GM23338 (cell line): ENCODE measurements at regions not wholly inside any gene's neighbourhood (a gene's known extent, or its start where the extent isn't known, plus 50 kb on each side); places are given as distances from the start of the nearest gene placed in this dataset.

ENCODE experiments used
- ATAC-seq: fragments of 200-7000 bp; cut with Tn5 transposase; 3 replicates; pipeline ENCODE4 v1.9.1; 2020
- DNase-seq: peaks from one replicate; pipeline ENCODE4 v3.0.0-alpha.2; 2015; ENCODE audit warnings: low spot score
- H2AFZ ChIP-seq: fragments of 200-600 bp; sonication (generic); 2 replicates; pipeline ENCODE4 v1.8.0; 2016; ENCODE audit warnings: antibody characterized with exemption, mild to moderate bottlenecking, moderate library complexity
- H3F3A ChIP-seq: fragments of 200-600 bp; sonication (generic); replicated peaks from 2 replicates; pipeline ENCODE4 v1.8.0; 2017; ENCODE audit warnings: antibody characterized with exemption, mixed run types, low read depth
- H3K27ac ChIP-seq: fragments of 200-600 bp; sonication (generic); 2 replicates; pipeline ENCODE4 v1.6.1; 2016; ENCODE audit warnings: low read depth
- H3K27me3 ChIP-seq: fragments of 200-600 bp; sonication (generic); 2 replicates; pipeline ENCODE4 v1.8.0; 2016; ENCODE audit warnings: mild to moderate bottlenecking, mixed run types, moderate library complexity; ENCODE audit not compliant: insufficient read depth
- H3K36me3 ChIP-seq: fragments of 200-600 bp; sonication (generic); 2 replicates; pipeline ENCODE4 v1.8.0; 2016; ENCODE audit warnings: mild to moderate bottlenecking; ENCODE audit not compliant: insufficient read depth
- H3K4me1 ChIP-seq: fragments of 200-600 bp; sonication (generic); 2 replicates; pipeline ENCODE4 v1.8.0; 2016; ENCODE audit warnings: mild to moderate bottlenecking, moderate library complexity; ENCODE audit not compliant: insufficient read depth
- H3K4me2 ChIP-seq: fragments of 200-600 bp; sonication (generic); 2 replicates; pipeline ENCODE4 v1.7.1; 2017; ENCODE audit warnings: mixed run types
- H3K4me3 ChIP-seq: fragments of 200-600 bp; sonication (generic); 2 replicates; pipeline ENCODE4 v1.6.1; 2016; ENCODE audit warnings: mixed run types
- H3K79me2 ChIP-seq: fragments of 200-600 bp; sonication (generic); replicated peaks from 2 replicates; pipeline ENCODE4 v1.8.0; 2017; ENCODE audit warnings: mild to moderate bottlenecking; ENCODE audit not compliant: insufficient read depth
- H3K9me2 ChIP-seq: fragments of 200-600 bp; sonication (generic); 2 replicates; pipeline ENCODE4 v1.8.0; 2017; ENCODE audit not compliant: insufficient read depth
- H4K20me1 ChIP-seq: fragments of 200-600 bp; sonication (generic); replicated peaks from 2 replicates; pipeline ENCODE4 v1.8.0; 2017; ENCODE audit warnings: mild to moderate bottlenecking; ENCODE audit not compliant: insufficient read depth
- H3K27ac Mint-ChIP-seq: 2 replicates; pipeline ENCODE4 v1.8.0; 2020; ENCODE audit warnings: inconsistent platforms, mild to moderate bottlenecking, moderate library complexity, mixed read lengths
- H3K27me3 Mint-ChIP-seq: 3 replicates; pipeline ENCODE4 v1.8.0; 2022; ENCODE audit warnings: low read depth, mild to moderate bottlenecking, moderate library complexity, mixed read lengths, inconsistent platforms; ENCODE audit not compliant: insufficient read depth, poor library complexity
- H3K36me3 Mint-ChIP-seq: 3 replicates; pipeline ENCODE4 v1.8.0; 2021; ENCODE audit warnings: low read depth, mild to moderate bottlenecking, inconsistent platforms, moderate library complexity, mixed read lengths
- H3K4me1 Mint-ChIP-seq: 3 replicates; pipeline ENCODE4 v1.8.0; 2020; ENCODE audit warnings: mild to moderate bottlenecking, inconsistent platforms, mixed read lengths
- H3K4me3 Mint-ChIP-seq: 3 replicates; pipeline ENCODE4 v1.8.0; 2021; ENCODE audit warnings: moderate library complexity, mild to moderate bottlenecking, inconsistent platforms, mixed read lengths
- H3K9me3 Mint-ChIP-seq: 3 replicates; pipeline ENCODE4 v1.8.0; 2020; ENCODE audit warnings: moderate library complexity, mild to moderate bottlenecking, inconsistent platforms, mixed read lengths
- EZH2phosphoT487 ChIP-seq: fragments of 200-600 bp; sonication (generic); IDR thresholded peaks from one replicate; pipeline ENCODE4 v1.8.1; 2018; ENCODE audit warnings: antibody characterized with exemption; ENCODE audit not compliant: unreplicated experiment
- JUNB ChIP-seq: IDR thresholded peaks from one replicate; pipeline ENCODE4 v1.6.1; 2016; ENCODE audit warnings: antibody characterized with exemption; ENCODE audit not compliant: unreplicated experiment
- NANOG ChIP-seq: IDR thresholded peaks from 2 replicates; pipeline ENCODE4 v1.6.1; 2016; ENCODE audit warnings: antibody characterized with exemption, borderline replicate concordance
- ZNF331 ChIP-seq: fragments of 250-450 bp; sonication (Bioruptor Pico); IDR thresholded peaks from 2 replicates; pipeline ENCODE4 v1.5.0; 2020; ENCODE audit warnings: low read depth, mild to moderate bottlenecking, moderate library complexity
- ZNF462 ChIP-seq: fragments of 250-450 bp; sonication (Bioruptor Pico); IDR thresholded peaks from 2 replicates; pipeline ENCODE4 v1.5.0; 2020; ENCODE audit warnings: mild to moderate bottlenecking, moderate library complexity
- TF ChIP-seq, protein P1 (sequence below): IDR thresholded peaks from 2 replicates; pipeline ENCODE4 v1.6.1; 2016; ENCODE audit warnings: antibody characterized with exemption

DNA sequence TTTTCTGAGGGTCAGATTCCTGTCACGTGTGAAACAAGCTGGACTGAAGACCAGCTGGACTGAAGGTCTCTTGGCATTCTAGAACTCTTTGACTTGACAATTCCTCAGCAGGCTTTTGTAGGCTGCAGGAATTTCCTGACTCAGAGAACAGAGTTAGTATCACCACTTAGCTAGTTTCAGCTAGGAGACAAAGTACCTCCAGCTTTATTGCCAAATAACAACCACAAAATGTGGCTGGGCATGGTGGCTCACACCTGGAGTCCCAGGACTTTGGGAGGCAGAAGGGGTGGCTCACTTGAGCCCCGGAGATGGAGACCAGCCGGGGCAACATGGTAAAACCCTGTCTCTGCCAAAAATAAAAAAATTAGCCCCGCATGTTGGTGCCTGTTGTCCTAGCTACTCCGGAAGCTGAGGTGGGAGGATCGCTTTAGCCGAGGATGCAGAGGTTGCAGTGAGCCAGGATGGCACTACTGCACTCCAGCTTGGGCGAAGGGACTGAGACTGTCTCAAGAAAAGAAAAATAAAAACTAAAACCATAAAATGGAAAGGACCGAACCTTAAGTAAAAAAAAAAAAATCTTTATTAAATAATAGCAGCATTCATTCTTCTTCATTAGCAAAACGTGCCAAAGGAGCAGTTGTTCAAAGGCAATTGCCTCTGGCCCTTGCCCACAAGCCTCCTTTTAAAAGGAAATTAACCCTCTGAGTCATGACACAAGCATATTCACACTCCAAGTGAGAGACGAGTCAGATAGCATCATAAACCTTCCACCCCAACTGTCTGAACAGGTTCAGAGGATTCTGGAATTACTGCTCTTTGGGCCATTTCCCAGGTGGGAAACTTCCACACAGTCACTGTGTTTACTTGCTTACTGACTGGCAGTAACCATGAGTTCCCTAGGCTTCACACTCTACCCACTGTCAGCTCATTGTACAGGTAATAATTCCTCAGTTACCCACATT, 88.9 kb downstream of the MYL12B start (continued):
- no peak for TF ChIP-seq ZNF462 (CRISPR knock-in tag)
- TF ChIP-seq EZH2phosphoT487: no peak
- TF ChIP-seq, protein P1, sequence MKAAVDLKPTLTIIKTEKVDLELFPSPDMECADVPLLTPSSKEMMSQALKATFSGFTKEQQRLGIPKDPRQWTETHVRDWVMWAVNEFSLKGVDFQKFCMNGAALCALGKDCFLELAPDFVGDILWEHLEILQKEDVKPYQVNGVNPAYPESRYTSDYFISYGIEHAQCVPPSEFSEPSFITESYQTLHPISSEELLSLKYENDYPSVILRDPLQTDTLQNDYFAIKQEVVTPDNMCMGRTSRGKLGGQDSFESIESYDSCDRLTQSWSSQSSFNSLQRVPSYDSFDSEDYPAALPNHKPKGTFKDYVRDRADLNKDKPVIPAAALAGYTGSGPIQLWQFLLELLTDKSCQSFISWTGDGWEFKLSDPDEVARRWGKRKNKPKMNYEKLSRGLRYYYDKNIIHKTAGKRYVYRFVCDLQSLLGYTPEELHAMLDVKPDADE: no peak

- no peak for DNase-seq
- 0 out of 2 replicates have a peak overlapping the region, but pooled peaks have one; percentile 83 for H2AFZ ChIP-seq
- H4K20me1 ChIP-seq: no peaks in the 10 kb centered on the region
- H3K79me2 ChIP-seq: no peaks in the 10 kb centered on the region
- Mint-ChIP-seq H3K4me3 (no peak overlapping the region), H3K4me1 (peaks cover under 1% of the 10 kb centered on the region; the same call in 2 of the 3 replicates), H3K27ac (no peak overlapping the region), H3K9me3 (no peaks in the 10 kb centered on the region; the same call in 2 of the 3 replicates), H3K27me3 (no peaks in the 10 kb centered on the region), H3K36me3 (no peaks in the 10 kb centered on the region)
- peaks cover 6% of the 10 kb centered on the region; the same call in 1 of the 2 replicates for H3K4me1 ChIP-seq
- H3K9me2 ChIP-seq: no peaks in the 10 kb centered on the region
- ATAC-seq: no peak
- H3K27me3 ChIP-seq: no peaks in the 10 kb centered on the region
- H3K4me3 ChIP-seq: no peak overlapping the region
- 0 out of 2 replicates have a peak, but pooled peaks cover 2% of the 10 kb centered on the region for H3F3A ChIP-seq
- H3K4me2 ChIP-seq: no peak overlapping the region
- no peak overlapping the region for H3K27ac ChIP-seq
- H3K36me3 ChIP-seq: no peaks in the 10 kb centered on the region
- TF ChIP-seq NANOG: no peak
- TF ChIP-seq ZNF462 (CRISPR knock-in tag): no peak
- TF ChIP-seq JUNB: no peak
- no peak for TF ChIP-seq ZNF331 (CRISPR knock-in tag)
Observed at GRCh38 chr18:3354506-3354905, 92.6 kb downstream of the MYL12B start.
